Mesothelial cell of epicardium (in vitro differentiated cells): ENCODE measurements at regions not wholly inside any gene's neighbourhood (a gene's known extent, or its start where the extent isn't known, plus 50 kb on each side); places are given as distances from the start of the nearest gene placed in this dataset.

Source experiments
- DNase-seq, 2 experiments: peaks; one replicate each; pipeline ENCODE4 v3.0.0; 2021; ENCODE audit warnings: low spot score in 2 of 2; ENCODE audit not compliant: unreplicated experiment in 2 of 2
- H3K27ac Mint-ChIP-seq: 2 replicates; pipeline ENCODE4 v1.8.0; 2021; ENCODE audit warnings: mixed read lengths
- H3K27me3 Mint-ChIP-seq: 2 replicates; pipeline ENCODE4 v1.8.0; 2021; ENCODE audit warnings: low read depth, mixed read lengths
- H3K36me3 Mint-ChIP-seq: 2 replicates; pipeline ENCODE4 v1.8.0; 2021; ENCODE audit warnings: mixed read lengths
- H3K4me1 Mint-ChIP-seq: 2 replicates; pipeline ENCODE4 v1.8.0; 2021; ENCODE audit warnings: mixed read lengths
- H3K4me3 Mint-ChIP-seq: 2 replicates; pipeline ENCODE4 v1.8.0; 2021; ENCODE audit warnings: mild to moderate bottlenecking, moderate library complexity, mixed read lengths
- H3K9me3 Mint-ChIP-seq: 2 replicates; pipeline ENCODE4 v1.8.0; 2021; ENCODE audit warnings: mixed read lengths
- TF ChIP-seq, protein P1 (sequence below): fragments of 200-600 bp; sonication (generic); IDR thresholded peaks from one replicate; pipeline ENCODE4 v1.5.0; 2021; ENCODE audit warnings: antibody characterized with exemption; ENCODE audit not compliant: unreplicated experiment

- TF ChIP-seq, protein P1, sequence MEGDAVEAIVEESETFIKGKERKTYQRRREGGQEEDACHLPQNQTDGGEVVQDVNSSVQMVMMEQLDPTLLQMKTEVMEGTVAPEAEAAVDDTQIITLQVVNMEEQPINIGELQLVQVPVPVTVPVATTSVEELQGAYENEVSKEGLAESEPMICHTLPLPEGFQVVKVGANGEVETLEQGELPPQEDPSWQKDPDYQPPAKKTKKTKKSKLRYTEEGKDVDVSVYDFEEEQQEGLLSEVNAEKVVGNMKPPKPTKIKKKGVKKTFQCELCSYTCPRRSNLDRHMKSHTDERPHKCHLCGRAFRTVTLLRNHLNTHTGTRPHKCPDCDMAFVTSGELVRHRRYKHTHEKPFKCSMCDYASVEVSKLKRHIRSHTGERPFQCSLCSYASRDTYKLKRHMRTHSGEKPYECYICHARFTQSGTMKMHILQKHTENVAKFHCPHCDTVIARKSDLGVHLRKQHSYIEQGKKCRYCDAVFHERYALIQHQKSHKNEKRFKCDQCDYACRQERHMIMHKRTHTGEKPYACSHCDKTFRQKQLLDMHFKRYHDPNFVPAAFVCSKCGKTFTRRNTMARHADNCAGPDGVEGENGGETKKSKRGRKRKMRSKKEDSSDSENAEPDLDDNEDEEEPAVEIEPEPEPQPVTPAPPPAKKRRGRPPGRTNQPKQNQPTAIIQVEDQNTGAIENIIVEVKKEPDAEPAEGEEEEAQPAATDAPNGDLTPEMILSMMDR: no peak
- no peaks in the 10 kb centered on the region for H3K36me3 Mint-ChIP-seq
- no peak overlapping the region for H3K4me3 Mint-ChIP-seq
- no peak for DNase-seq
- H3K27me3 Mint-ChIP-seq: peaks cover 43% of the 10 kb centered on the region
- peaks cover 15% of the 10 kb centered on the region for H3K4me1 Mint-ChIP-seq
- no peak overlapping the region for H3K27ac Mint-ChIP-seq
- no peaks in the 10 kb centered on the region for H3K9me3 Mint-ChIP-seq
These were observed 87.3 kb upstream of the DBX1 start for GRCh38 chr11:20247591-20248007.

DNA sequence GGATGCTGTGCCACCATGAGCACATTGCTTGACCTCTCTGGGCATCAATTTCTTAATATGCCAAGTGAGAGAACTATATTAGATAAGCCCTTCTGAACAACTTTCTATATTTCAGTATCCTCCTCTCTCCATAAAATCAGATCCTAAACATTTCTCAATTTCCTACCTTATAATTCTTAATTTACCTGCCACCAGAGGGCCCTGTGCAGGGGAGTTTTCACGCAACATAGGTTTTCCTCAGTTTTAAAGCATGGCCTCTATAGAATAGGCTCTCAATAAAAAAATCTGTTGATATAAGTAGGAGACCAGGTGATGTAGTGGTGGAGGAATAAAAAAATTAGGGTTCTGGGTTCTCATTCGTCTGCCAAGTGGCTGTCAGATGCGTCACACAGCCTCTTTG lies 83.7 kb upstream of the DBX1 start:
- Mint-ChIP-seq H3K4me3 (no peak overlapping the region), H3K27ac (no peak overlapping the region), H3K27me3 (peaks cover 45% of the 10 kb centered on the region), H3K9me3 (peaks cover 8% of the 10 kb centered on the region), H3K4me1 (peaks cover 5% of the 10 kb centered on the region), H3K36me3 (no peaks in the 10 kb centered on the region)
- TF ChIP-seq, protein P1: no peak
- DNase-seq: no peak

DNA sequence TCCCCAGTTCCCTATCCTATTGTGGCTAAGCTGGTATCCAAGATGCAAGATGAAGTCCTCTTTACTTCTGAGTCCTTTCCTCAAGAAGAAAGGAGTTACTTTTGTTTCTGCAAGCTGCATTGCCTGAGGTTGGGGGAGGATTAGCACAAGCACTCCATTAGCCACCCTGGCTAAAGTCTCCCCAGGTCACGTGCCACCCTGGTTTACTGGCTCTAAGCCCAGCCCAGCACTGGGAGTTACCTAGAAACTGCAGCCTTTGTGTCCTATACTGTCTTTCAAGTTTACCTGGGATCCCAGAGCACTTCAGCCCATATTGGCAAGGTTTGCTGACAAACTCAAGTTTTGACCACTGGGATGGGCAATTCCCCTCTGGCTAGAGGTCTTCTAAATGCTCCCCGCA lies 78.4 kb upstream of the DBX1 start:
- DNase-seq: no peak
- Mint-ChIP-seq H3K4me3 (no peak overlapping the region), H3K27ac (no peak overlapping the region), H3K36me3 (no peaks in the 10 kb centered on the region), H3K9me3 (peaks cover 30% of the 10 kb centered on the region), H3K27me3 (peaks cover 21% of the 10 kb centered on the region), H3K4me1 (no peaks in the 10 kb centered on the region)
- TF ChIP-seq, protein P1: no peak

DNA sequence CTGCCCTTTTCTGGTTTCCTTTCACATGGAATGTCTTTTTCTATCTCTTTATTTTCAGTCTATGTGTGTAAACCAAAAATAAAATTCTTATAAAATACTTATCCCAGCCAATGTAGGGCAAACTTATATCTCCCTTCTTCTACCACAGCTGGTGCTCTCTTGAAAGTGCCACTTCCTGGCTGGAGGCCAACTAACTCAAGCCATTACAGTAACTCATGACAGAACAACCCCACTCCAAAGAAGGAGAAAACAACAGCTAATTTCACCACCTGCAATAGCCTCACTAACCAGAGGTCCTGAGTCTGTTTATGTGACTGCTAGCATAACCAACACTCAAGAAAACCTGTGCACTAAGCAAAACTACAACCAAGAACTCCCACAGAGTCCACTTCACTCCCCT lies 74.9 kb upstream of the DBX1 start:
- TF ChIP-seq, protein P1: no peak
- H3K27ac Mint-ChIP-seq: no peak overlapping the region
- H3K36me3 Mint-ChIP-seq: no peaks in the 10 kb centered on the region

GRCh38 chr11:20227631-20228030 lies 67.4 kb upstream of the DBX1 start:
- Mint-ChIP-seq H3K4me3 (no peak overlapping the region), H3K27me3 (peaks cover 43% of the 10 kb centered on the region), H3K4me1 (no peaks in the 10 kb centered on the region), H3K9me3 (peaks cover 14% of the 10 kb centered on the region), H3K27ac (no peak overlapping the region), H3K36me3 (no peaks in the 10 kb centered on the region)
- DNase-seq: no peak
- TF ChIP-seq, protein P1: no peak

More for the DNA sequence above, 74.9 kb upstream of the DBX1 start:
- H3K4me1 Mint-ChIP-seq: no peaks in the 10 kb centered on the region
- H3K4me3 Mint-ChIP-seq: no peak overlapping the region
- DNase-seq: no peak
- H3K27me3 Mint-ChIP-seq: peaks cover 10% of the 10 kb centered on the region
- peaks cover 31% of the 10 kb centered on the region for H3K9me3 Mint-ChIP-seq

DNA sequence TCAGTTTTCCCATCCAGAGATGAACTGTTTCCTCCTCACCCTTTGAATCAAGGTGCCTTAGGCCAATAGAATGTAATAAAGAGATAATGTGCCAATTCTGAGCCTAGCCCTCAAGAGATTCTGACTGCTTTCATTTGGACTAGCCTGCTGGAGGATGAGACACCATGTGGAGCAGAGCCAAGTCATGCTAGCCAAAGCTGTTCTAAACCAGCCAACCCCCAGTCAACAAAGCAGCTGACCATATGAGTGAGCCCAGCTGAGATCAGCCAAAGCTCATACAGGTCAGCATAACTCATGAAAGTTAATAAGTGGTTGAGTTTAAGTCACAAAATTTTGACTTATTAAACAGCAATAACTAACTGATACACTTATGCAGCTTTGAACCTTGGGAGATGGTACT lies 66.7 kb upstream of the DBX1 start:
- H3K9me3 Mint-ChIP-seq: peaks cover 14% of the 10 kb centered on the region
- H3K27ac Mint-ChIP-seq: no peak overlapping the region
- no peaks in the 10 kb centered on the region for H3K36me3 Mint-ChIP-seq

More for the DNA sequence above, 66.7 kb upstream of the DBX1 start:
- DNase-seq: no peak
- TF ChIP-seq, protein P1: no peak
- Mint-ChIP-seq H3K4me1 (no peaks in the 10 kb centered on the region), H3K27me3 (peaks cover 48% of the 10 kb centered on the region), H3K4me3 (no peak overlapping the region)
